GM12892 (cell line): ENCODE measurements at regions not wholly inside any gene's neighbourhood (a gene's known extent, or its start where the extent isn't known, plus 50 kb on each side); places are given as distances from the start of the nearest gene placed in this dataset.

Source experiments
- POLR2A ChIP-seq: IDR thresholded peaks from 2 replicates; pipeline ENCODE4 v1.6.1; 2011; ENCODE audit warnings: low read depth, low read length, control low read depth
- POLR2AphosphoS5 ChIP-seq: IDR thresholded peaks from 2 replicates; pipeline ENCODE4 v1.6.1; 2011; ENCODE audit warnings: low read depth, low read length, control low read depth

GRCh38 chr11:91921974-91922373 lies 302.6 kb upstream of the FAT3 start:
- TF ChIP-seq POLR2A (no peak), POLR2AphosphoS5 (no peak)
